ENCODE measurements at regions not wholly inside any gene's neighbourhood (a gene's known extent, or its start where the extent isn't known, plus 50 kb on each side); places are given as distances from the start of the nearest gene placed in this dataset.

DNA sequence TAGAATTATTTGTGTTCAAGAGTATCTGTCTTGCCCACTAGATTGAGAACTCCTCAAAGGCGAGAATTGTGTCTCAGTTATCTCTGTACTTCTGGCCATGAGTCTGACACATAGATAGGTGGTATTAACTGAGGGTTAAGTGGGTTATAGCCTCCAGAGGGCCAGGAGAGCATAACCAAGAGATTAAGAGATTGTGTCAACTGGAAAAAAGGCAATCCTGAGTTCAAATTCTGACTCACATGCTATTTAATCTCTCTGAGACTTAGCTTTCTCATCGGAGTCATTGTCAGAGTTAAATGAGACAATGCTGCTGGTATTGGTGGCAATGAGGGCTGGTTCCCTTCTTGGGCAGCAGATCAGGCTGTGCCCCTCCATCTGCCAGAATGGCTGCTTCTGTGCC is 330.9 kb downstream of the TNS1 start:
- no peak for TF ChIP-seq EZH2 (IDR thresholded peaks at IDR 0.05; ENCODE audit: borderline replicate concordance, low read depth, low read length, severe bottlenecking)
- TF ChIP-seq, protein P1, sequence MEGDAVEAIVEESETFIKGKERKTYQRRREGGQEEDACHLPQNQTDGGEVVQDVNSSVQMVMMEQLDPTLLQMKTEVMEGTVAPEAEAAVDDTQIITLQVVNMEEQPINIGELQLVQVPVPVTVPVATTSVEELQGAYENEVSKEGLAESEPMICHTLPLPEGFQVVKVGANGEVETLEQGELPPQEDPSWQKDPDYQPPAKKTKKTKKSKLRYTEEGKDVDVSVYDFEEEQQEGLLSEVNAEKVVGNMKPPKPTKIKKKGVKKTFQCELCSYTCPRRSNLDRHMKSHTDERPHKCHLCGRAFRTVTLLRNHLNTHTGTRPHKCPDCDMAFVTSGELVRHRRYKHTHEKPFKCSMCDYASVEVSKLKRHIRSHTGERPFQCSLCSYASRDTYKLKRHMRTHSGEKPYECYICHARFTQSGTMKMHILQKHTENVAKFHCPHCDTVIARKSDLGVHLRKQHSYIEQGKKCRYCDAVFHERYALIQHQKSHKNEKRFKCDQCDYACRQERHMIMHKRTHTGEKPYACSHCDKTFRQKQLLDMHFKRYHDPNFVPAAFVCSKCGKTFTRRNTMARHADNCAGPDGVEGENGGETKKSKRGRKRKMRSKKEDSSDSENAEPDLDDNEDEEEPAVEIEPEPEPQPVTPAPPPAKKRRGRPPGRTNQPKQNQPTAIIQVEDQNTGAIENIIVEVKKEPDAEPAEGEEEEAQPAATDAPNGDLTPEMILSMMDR (IDR thresholded peaks at IDR 0.05; ENCODE audit: borderline replicate concordance, extremely low read depth, low read length, poor library complexity, severe bottlenecking), result no peak
